SK-N-SH treated with all-trans-retinoic acid at 6 μM for 48 hours (cell line): ENCODE measurements at regions not wholly inside any gene's neighbourhood (a gene's known extent, or its start where the extent isn't known, plus 50 kb on each side); places are given as distances from the start of the nearest gene placed in this dataset.

Experiments
- ATAC-seq: fragments of 200-7000 bp; cut with Tn5 transposase; 3 replicates; pipeline ENCODE4 v1.9.1; 2020; ENCODE audit warnings: mild to moderate bottlenecking, moderate library complexity
- ARNTL ChIP-seq: fragments of 450-650 bp; formaldehyde crosslinking; IDR thresholded peaks from 2 replicates; pipeline ENCODE4 v1.5.0; 2020; ENCODE audit warnings: low read depth, mild to moderate bottlenecking, moderate library complexity, borderline replicate concordance
- BACH2 ChIP-seq: fragments of 250-450 bp; sonication (Bioruptor Pico); IDR thresholded peaks from 2 replicates; pipeline ENCODE4 v1.9.0; 2021; ENCODE audit warnings: mild to moderate bottlenecking, borderline replicate concordance
- CSDC2 ChIP-seq: fragments of 250-450 bp; sonication (Bioruptor Pico); IDR thresholded peaks from 2 replicates; pipeline ENCODE4 v1.5.0; 2020; ENCODE audit warnings: mild to moderate bottlenecking, moderate library complexity
- ESRRG ChIP-seq: fragments of 250-450 bp; sonication (Bioruptor Pico); IDR thresholded peaks from 2 replicates; pipeline ENCODE4 v1.6.1; 2021; ENCODE audit warnings: mild to moderate bottlenecking
- GLIS3 ChIP-seq: fragments of 250-450 bp; sonication (Bioruptor Pico); IDR thresholded peaks from 2 replicates; pipeline ENCODE4 v1.5.0; 2020; ENCODE audit warnings: mild to moderate bottlenecking, moderate library complexity
- ISL1 ChIP-seq: fragments of 250-450 bp; sonication (Bioruptor Pico); IDR thresholded peaks from 2 replicates; pipeline ENCODE4 v2.1.2; 2022; ENCODE audit warnings: mild to moderate bottlenecking, moderate library complexity
- OSR1 ChIP-seq: fragments of 250-450 bp; sonication (Bioruptor Pico); IDR thresholded peaks from 2 replicates; pipeline ENCODE4 v1.8.0; 2022; ENCODE audit warnings: moderate library complexity, mild to moderate bottlenecking, inconsistent platforms
- PPARA ChIP-seq: fragments of 250-450 bp; sonication (Bioruptor Pico); IDR thresholded peaks from 2 replicates; pipeline ENCODE4 v1.5.0; 2020; ENCODE audit warnings: mild to moderate bottlenecking, borderline replicate concordance
- RARB ChIP-seq: fragments of 250-450 bp; sonication (Bioruptor Pico); IDR thresholded peaks from 2 replicates; pipeline ENCODE4 v1.8.0; 2021; ENCODE audit warnings: mild to moderate bottlenecking, moderate library complexity
- SNAI2 ChIP-seq: fragments of 250-450 bp; sonication (Bioruptor Pico); IDR thresholded peaks from 2 replicates; pipeline ENCODE4 v1.5.0; 2020; ENCODE audit warnings: mild to moderate bottlenecking, moderate library complexity
- TCF4 ChIP-seq: fragments of 250-450 bp; sonication (Bioruptor Pico); IDR thresholded peaks from 2 replicates; pipeline ENCODE4 v1.8.0; 2021; ENCODE audit warnings: mild to moderate bottlenecking, moderate library complexity, borderline replicate concordance
- TOX ChIP-seq: fragments of 250-450 bp; sonication (Bioruptor Pico); IDR thresholded peaks from 2 replicates; pipeline ENCODE4 v1.8.0; 2021; ENCODE audit warnings: mild to moderate bottlenecking, moderate library complexity, borderline replicate concordance
- ZC3H10 ChIP-seq: fragments of 250-450 bp; sonication (Bioruptor Pico); IDR thresholded peaks from 2 replicates; pipeline ENCODE4 v1.5.1; 2021; ENCODE audit warnings: mild to moderate bottlenecking, moderate library complexity
- ZFP3 ChIP-seq: fragments of 250-450 bp; sonication (Bioruptor Pico); IDR thresholded peaks from 2 replicates; pipeline ENCODE4 v1.5.0; 2020; ENCODE audit warnings: mild to moderate bottlenecking, moderate library complexity
- ZFP30 ChIP-seq: fragments of 450-650 bp; formaldehyde crosslinking; IDR thresholded peaks from 2 replicates; pipeline ENCODE4 v1.5.0; 2022; ENCODE audit warnings: mild to moderate bottlenecking, moderate library complexity
- ZNF565 ChIP-seq: fragments of 450-650 bp; formaldehyde crosslinking; conservative IDR thresholded peaks from 2 replicates; pipeline ENCODE4 v1.5.0; 2020; ENCODE audit warnings: low read depth, mild to moderate bottlenecking, moderate library complexity
- ZNF70 ChIP-seq: fragments of 450-650 bp; formaldehyde crosslinking; IDR thresholded peaks from 2 replicates; pipeline ENCODE4 v1.5.0; 2020; ENCODE audit warnings: mild to moderate bottlenecking, moderate library complexity
- ZNF8 ChIP-seq: fragments of 450-650 bp; formaldehyde crosslinking; IDR thresholded peaks from 2 replicates; pipeline ENCODE4 v1.5.0; 2020; ENCODE audit warnings: mild to moderate bottlenecking, moderate library complexity
- TF ChIP-seq, protein P1 (sequence below): fragments of 250-450 bp; sonication (Bioruptor Pico); IDR thresholded peaks from 2 replicates; pipeline ENCODE4 v1.5.1; 2020; ENCODE audit warnings: low read depth, mild to moderate bottlenecking, moderate library complexity
- TF ChIP-seq, protein P2 (sequence below): fragments of 250-450 bp; sonication (Bioruptor Pico); IDR thresholded peaks from 2 replicates; pipeline ENCODE4 v1.8.0; 2020; ENCODE audit warnings: mild to moderate bottlenecking, moderate library complexity, borderline replicate concordance
- TF ChIP-seq, protein P3 (sequence below): fragments of 250-450 bp; sonication (Bioruptor Pico); IDR thresholded peaks from 2 replicates; pipeline ENCODE4 v1.8.0; 2021; ENCODE audit warnings: low read depth, mild to moderate bottlenecking, moderate library complexity, borderline replicate concordance
- TF ChIP-seq, protein P4 (sequence below): fragments of 250-450 bp; sonication (Bioruptor Pico); IDR thresholded peaks from 2 replicates; pipeline ENCODE4 v1.5.0; 2020; ENCODE audit warnings: mild to moderate bottlenecking, moderate library complexity
- TF ChIP-seq, protein P5 (sequence below): fragments of 250-450 bp; sonication (Bioruptor Pico); IDR thresholded peaks from 2 replicates; pipeline ENCODE4 v1.5.1; 2021; ENCODE audit warnings: mild to moderate bottlenecking, moderate library complexity

DNA sequence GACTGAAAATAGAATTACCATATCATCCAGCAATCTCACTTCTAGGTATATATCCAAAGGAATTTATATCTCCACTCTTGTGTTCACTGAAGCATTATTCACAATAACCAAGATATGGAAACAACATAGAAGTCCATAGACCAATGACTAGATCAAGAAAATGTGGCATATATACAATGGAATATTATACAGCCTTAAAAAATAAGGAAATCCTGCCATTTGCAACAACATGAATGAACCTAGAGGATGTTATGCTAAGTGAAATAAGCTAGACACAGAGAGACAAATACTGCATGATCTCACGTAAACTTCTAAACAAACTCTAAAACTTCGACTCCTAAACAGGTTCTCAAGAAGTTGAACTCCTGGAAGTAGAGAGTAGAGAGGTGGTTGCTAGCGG, 254.5 kb downstream of the SKIDA1 start:
- TF ChIP-seq ISL1 (CRISPR knock-in tag) (no peak), OSR1 (CRISPR knock-in tag) (no peak), TCF4 (CRISPR knock-in tag) (no peak), CSDC2 (CRISPR knock-in tag) (no peak), TOX (no peak), PPARA (no peak), ZFP30 (CRISPR knock-in tag) (no peak), ZNF70 (CRISPR knock-in tag) (no peak), ARNTL (no peak), BACH2 (no peak), ZFP3 (CRISPR knock-in tag) (no peak), RARB (CRISPR knock-in tag) (no peak)
- TF ChIP-seq, protein P1, sequence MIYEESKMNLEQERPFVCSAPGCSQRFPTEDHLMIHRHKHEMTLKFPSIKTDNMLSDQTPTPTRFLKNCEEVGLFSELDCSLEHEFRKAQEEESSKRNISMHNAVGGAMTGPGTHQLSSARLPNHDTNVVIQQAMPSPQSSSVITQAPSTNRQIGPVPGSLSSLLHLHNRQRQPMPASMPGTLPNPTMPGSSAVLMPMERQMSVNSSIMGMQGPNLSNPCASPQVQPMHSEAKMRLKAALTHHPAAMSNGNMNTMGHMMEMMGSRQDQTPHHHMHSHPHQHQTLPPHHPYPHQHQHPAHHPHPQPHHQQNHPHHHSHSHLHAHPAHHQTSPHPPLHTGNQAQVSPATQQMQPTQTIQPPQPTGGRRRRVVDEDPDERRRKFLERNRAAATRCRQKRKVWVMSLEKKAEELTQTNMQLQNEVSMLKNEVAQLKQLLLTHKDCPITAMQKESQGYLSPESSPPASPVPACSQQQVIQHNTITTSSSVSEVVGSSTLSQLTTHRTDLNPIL (CRISPR knock-in tag): no peak
- TF ChIP-seq, protein P2, sequence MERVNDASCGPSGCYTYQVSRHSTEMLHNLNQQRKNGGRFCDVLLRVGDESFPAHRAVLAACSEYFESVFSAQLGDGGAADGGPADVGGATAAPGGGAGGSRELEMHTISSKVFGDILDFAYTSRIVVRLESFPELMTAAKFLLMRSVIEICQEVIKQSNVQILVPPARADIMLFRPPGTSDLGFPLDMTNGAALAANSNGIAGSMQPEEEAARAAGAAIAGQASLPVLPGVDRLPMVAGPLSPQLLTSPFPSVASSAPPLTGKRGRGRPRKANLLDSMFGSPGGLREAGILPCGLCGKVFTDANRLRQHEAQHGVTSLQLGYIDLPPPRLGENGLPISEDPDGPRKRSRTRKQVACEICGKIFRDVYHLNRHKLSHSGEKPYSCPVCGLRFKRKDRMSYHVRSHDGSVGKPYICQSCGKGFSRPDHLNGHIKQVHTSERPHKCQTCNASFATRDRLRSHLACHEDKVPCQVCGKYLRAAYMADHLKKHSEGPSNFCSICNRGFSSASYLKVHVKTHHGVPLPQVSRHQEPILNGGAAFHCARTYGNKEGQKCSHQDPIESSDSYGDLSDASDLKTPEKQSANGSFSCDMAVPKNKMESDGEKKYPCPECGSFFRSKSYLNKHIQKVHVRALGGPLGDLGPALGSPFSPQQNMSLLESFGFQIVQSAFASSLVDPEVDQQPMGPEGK (CRISPR knock-in tag): no peak
- TF ChIP-seq, protein P3, sequence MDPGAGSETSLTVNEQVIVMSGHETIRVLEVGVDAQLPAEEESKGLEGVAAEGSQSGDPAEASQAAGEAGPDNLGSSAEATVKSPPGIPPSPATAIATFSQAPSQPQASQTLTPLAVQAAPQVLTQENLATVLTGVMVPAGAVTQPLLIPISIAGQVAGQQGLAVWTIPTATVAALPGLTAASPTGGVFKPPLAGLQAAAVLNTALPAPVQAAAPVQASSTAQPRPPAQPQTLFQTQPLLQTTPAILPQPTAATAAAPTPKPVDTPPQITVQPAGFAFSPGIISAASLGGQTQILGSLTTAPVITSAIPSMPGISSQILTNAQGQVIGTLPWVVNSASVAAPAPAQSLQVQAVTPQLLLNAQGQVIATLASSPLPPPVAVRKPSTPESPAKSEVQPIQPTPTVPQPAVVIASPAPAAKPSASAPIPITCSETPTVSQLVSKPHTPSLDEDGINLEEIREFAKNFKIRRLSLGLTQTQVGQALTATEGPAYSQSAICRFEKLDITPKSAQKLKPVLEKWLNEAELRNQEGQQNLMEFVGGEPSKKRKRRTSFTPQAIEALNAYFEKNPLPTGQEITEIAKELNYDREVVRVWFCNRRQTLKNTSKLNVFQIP: no peak
- TF ChIP-seq, protein P4, sequence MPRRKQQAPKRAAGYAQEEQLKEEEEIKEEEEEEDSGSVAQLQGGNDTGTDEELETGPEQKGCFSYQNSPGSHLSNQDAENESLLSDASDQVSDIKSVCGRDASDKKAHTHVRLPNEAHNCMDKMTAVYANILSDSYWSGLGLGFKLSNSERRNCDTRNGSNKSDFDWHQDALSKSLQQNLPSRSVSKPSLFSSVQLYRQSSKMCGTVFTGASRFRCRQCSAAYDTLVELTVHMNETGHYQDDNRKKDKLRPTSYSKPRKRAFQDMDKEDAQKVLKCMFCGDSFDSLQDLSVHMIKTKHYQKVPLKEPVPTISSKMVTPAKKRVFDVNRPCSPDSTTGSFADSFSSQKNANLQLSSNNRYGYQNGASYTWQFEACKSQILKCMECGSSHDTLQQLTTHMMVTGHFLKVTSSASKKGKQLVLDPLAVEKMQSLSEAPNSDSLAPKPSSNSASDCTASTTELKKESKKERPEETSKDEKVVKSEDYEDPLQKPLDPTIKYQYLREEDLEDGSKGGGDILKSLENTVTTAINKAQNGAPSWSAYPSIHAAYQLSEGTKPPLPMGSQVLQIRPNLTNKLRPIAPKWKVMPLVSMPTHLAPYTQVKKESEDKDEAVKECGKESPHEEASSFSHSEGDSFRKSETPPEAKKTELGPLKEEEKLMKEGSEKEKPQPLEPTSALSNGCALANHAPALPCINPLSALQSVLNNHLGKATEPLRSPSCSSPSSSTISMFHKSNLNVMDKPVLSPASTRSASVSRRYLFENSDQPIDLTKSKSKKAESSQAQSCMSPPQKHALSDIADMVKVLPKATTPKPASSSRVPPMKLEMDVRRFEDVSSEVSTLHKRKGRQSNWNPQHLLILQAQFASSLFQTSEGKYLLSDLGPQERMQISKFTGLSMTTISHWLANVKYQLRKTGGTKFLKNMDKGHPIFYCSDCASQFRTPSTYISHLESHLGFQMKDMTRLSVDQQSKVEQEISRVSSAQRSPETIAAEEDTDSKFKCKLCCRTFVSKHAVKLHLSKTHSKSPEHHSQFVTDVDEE: no peak
- ATAC-seq: no peak

DNA sequence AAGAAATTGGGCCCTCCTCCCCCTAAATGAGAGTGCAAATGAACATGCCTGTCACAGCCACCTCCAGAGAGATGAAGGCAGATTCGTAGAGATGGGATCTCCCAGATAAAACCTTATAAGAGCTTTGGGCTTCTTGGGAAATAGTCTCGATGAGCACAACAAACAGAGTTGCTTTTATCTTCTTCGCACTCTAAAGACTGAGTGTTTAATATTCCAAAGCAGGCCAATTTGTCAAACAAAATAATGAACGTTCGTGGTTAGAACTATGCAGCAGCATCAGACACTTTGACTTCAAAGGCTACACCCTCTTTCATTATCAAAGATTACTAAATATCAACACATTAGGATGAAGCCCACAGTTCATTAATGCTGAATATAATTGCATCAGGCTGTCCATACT, 256.2 kb downstream of the SKIDA1 start:
- ATAC-seq: no peak
- TF ChIP-seq ZFP30 (CRISPR knock-in tag) (no peak), OSR1 (CRISPR knock-in tag) (no peak), CSDC2 (CRISPR knock-in tag) (no peak), ESRRG (CRISPR knock-in tag) (no peak)

DNA sequence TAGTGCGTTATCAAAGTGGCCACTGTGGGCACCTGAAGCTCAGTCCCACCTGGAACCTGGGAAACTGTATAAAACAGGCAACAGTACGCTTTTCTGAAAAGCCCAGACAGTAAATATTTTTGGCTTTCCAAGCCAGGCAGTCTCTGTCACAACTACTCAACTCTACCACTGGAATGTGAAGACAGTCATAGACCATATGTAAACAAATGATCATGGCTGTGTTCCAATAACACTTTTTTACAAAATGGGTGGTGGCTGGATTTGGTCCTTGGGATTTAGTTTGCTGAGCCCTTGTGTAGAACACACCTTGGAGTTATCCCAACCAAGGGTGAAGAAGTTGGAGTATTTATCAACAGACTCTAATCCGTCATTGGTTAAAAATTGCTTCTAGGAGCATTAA, 259.9 kb downstream of the SKIDA1 start:
- no peak for ATAC-seq
- TF ChIP-seq ESRRG (CRISPR knock-in tag) (no peak), ISL1 (CRISPR knock-in tag) (no peak), ZNF8 (CRISPR knock-in tag) (no peak), SNAI2 (CRISPR knock-in tag) (no peak), ZNF70 (CRISPR knock-in tag) (no peak), ZFP30 (CRISPR knock-in tag) (no peak), PPARA (no peak), CSDC2 (CRISPR knock-in tag) (no peak), ZNF565 (CRISPR knock-in tag) (no peak), RARB (CRISPR knock-in tag) (no peak), ARNTL (no peak), ZC3H10 (CRISPR knock-in tag) (no peak), GLIS3 (CRISPR knock-in tag) (no peak)
- TF ChIP-seq, protein P2 (CRISPR knock-in tag): no peak
- TF ChIP-seq, protein P5, sequence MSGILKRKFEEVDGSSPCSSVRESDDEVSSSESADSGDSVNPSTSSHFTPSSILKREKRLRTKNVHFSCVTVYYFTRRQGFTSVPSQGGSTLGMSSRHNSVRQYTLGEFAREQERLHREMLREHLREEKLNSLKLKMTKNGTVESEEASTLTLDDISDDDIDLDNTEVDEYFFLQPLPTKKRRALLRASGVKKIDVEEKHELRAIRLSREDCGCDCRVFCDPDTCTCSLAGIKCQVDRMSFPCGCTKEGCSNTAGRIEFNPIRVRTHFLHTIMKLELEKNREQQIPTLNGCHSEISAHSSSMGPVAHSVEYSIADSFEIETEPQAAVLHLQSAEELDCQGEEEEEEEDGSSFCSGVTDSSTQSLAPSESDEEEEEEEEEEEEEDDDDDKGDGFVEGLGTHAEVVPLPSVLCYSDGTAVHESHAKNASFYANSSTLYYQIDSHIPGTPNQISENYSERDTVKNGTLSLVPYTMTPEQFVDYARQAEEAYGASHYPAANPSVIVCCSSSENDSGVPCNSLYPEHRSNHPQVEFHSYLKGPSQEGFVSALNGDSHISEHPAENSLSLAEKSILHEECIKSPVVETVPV (CRISPR knock-in tag): no peak
- TF ChIP-seq, protein P3: no peak
- TF ChIP-seq, protein P4: no peak
